Mesendoderm (in vitro differentiated cells): ENCODE measurements at regions not wholly inside any gene's neighbourhood (a gene's known extent, or its start where the extent isn't known, plus 50 kb on each side); places are given as distances from the start of the nearest gene placed in this dataset.

Experiments
- DNase-seq: peaks from one replicate; pipeline ENCODE4 v3.0.0; 2013
- H2AK5ac ChIP-seq: 2 replicates; pipeline ENCODE4 v1.6.1; 2013; ENCODE audit warnings: low read length, inconsistent platforms
- H2BK120ac ChIP-seq: 2 replicates; pipeline ENCODE4 v1.6.1; 2013; ENCODE audit warnings: low read depth, mild to moderate bottlenecking, low read length, moderate library complexity, mixed read lengths
- H2BK15ac ChIP-seq: replicated peaks from 2 replicates; pipeline ENCODE4 v1.6.1; 2013; ENCODE audit warnings: low read depth, mild to moderate bottlenecking, moderate library complexity
- H2BK5ac ChIP-seq: 2 replicates; pipeline ENCODE4 v1.6.1; 2013; ENCODE audit warnings: low read length, inconsistent platforms
- H3K18ac ChIP-seq: 2 replicates; pipeline ENCODE4 v1.6.1; 2013; ENCODE audit warnings: mild to moderate bottlenecking, low read length, mixed read lengths
- H3K23ac ChIP-seq: one replicate; pipeline ENCODE4 v1.6.1; 2013; ENCODE audit warnings: low read length
- H3K27ac ChIP-seq: 2 replicates; pipeline ENCODE4 v1.5.1; 2013; ENCODE audit warnings: low read depth, mild to moderate bottlenecking, inconsistent platforms, low read length, moderate library complexity
- H3K27me3 ChIP-seq: 2 replicates; pipeline ENCODE4 v1.6.1; 2013; ENCODE audit warnings: low read length, control low read depth, mild to moderate bottlenecking, inconsistent platforms; ENCODE audit not compliant: insufficient read depth, poor library complexity
- H3K36me3 ChIP-seq: 2 replicates; pipeline ENCODE4 v1.6.1; 2013; ENCODE audit warnings: low read length, inconsistent platforms; ENCODE audit not compliant: control insufficient read depth, insufficient read depth
- H3K4ac ChIP-seq: one replicate; pipeline ENCODE4 v1.6.1; 2013; ENCODE audit warnings: low read depth, mild to moderate bottlenecking, low read length, moderate library complexity
- H3K4me1 ChIP-seq: 2 replicates; pipeline ENCODE4 v1.6.1; 2013; ENCODE audit warnings: low read depth, low read length, inconsistent platforms; ENCODE audit not compliant: control insufficient read depth
- H3K4me2 ChIP-seq: 2 replicates; pipeline ENCODE4 v1.6.1; 2013; ENCODE audit warnings: low read length
- H3K4me3 ChIP-seq: 2 replicates; pipeline ENCODE4 v1.5.1; 2013; ENCODE audit warnings: mild to moderate bottlenecking, low read length
- H3K56ac ChIP-seq: one replicate; pipeline ENCODE4 v1.6.1; 2013; ENCODE audit warnings: low read length
- H3K79me1 ChIP-seq: 2 replicates; pipeline ENCODE4 v1.6.1; 2013; ENCODE audit warnings: low read length, inconsistent platforms
- H3K79me2 ChIP-seq: 2 replicates; pipeline ENCODE4 v1.6.1; 2013; ENCODE audit warnings: mild to moderate bottlenecking, low read length; ENCODE audit not compliant: control insufficient read depth, insufficient read depth
- H3K9ac ChIP-seq: 2 replicates; pipeline ENCODE4 v1.6.1; 2013; ENCODE audit warnings: low read length, inconsistent platforms
- H4K5ac ChIP-seq: one replicate; pipeline ENCODE4 v1.6.1; 2013; ENCODE audit warnings: low read length
- H4K8ac ChIP-seq: one replicate; pipeline ENCODE4 v1.6.1; 2013; ENCODE audit warnings: low read depth, mild to moderate bottlenecking, control low read depth, low read length, moderate library complexity
- WGBS: extraction: QIAGEN DNeasy Blood & Tissue Kit; methylation state at CpG from one replicate; pipeline ENCODE4 v1.1.7; 2013; ENCODE audit warnings: low lambda C conversion rate, missing lambda C conversion rate; ENCODE audit not compliant: insufficient coverage; ENCODE audit errors: extremely low coverage; 5-methylcytosine and 5-hydroxymethylcytosine counted together

DNA sequence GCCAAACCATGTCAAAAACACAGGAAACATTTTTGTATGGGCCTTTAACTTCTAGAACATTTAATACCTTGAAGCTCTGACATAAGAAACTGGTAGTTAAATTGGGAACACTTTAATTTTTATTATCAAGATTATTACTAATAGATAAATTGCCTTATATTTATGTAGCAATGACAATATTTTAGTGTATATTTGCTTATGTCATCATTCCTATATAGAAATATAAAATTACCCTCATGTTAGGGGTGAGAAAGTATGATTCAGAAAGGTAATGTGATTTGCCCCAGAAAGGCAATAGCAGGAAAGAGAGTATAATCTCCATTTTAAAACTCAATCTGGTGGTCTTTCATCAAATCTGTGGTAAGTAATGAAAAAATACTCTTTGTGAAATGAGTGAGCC is 147.4 kb downstream of the IL15 start:
- no peak overlapping the region for H4K8ac ChIP-seq
- no peaks in the 10 kb centered on the region for H3K27me3 ChIP-seq

DNA sequence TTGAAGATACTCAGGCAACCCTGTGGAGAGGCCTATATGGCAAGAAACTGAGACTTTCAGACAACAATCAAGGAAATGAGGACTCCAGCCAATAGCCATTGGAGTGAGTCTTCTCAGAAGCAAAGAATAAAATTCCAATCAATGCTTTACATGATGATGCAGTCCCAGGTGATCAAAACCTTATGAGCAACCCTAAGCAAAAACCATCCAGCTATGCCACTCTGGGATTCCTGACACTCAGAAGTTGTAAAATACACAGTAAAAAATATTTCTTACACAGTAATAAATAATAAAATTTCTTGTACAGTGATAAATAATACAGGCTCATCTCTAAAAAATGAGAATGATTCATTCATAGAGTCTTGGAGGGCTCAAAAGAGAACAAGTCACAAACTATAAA is 150.6 kb downstream of the IL15 start:
- Histone ChIP-seq H3K18ac (no peak overlapping the region), H3K36me3 (no peaks in the 10 kb centered on the region), H4K8ac (no peak overlapping the region), H3K79me1 (no peaks in the 10 kb centered on the region), H3K9ac (no peak overlapping the region), H3K4me1 (no peaks in the 10 kb centered on the region), H2AK5ac (no peak overlapping the region), H3K27me3 (no peaks in the 10 kb centered on the region), H3K23ac (no peak overlapping the region), H3K79me2 (no peaks in the 10 kb centered on the region), H3K4ac (no peak overlapping the region), H3K27ac (no peak overlapping the region), H2BK120ac (no peak overlapping the region), H3K4me2 (no peak overlapping the region), H3K4me3 (no peak overlapping the region), H2BK15ac (no peak overlapping the region), H2BK5ac (no peak overlapping the region), H3K56ac (no peak overlapping the region), H4K5ac (no peak overlapping the region)
- no peak for DNase-seq

More for the DNA sequence above, 147.4 kb downstream of the IL15 start:
- no peak overlapping the region for H3K4me3 ChIP-seq
- no peak overlapping the region for H3K23ac ChIP-seq
- no peak overlapping the region for H2BK120ac ChIP-seq
- H3K4ac ChIP-seq: no peak overlapping the region
- H3K56ac ChIP-seq: no peak overlapping the region
- no peaks in the 10 kb centered on the region for H3K79me2 ChIP-seq
- no peak overlapping the region for H3K18ac ChIP-seq
- H2BK15ac ChIP-seq: no peak overlapping the region
- DNase-seq: no peak
- no peak overlapping the region for H3K4me2 ChIP-seq
- no peaks in the 10 kb centered on the region for H3K36me3 ChIP-seq
- no peaks in the 10 kb centered on the region for H3K79me1 ChIP-seq
- no peak overlapping the region for H3K9ac ChIP-seq
- H4K5ac ChIP-seq: no peak overlapping the region
- H2BK5ac ChIP-seq: no peak overlapping the region
- H3K4me1 ChIP-seq: no peaks in the 10 kb centered on the region
- no peak overlapping the region for H3K27ac ChIP-seq
- H2AK5ac ChIP-seq: no peak overlapping the region

- H4K5ac ChIP-seq: no peak overlapping the region
- H3K23ac ChIP-seq: no peak overlapping the region
- no peaks in the 10 kb centered on the region for H3K79me1 ChIP-seq
- no peak overlapping the region for H3K27ac ChIP-seq
- no peak overlapping the region for H4K8ac ChIP-seq
- no peaks in the 10 kb centered on the region for H3K4me1 ChIP-seq
- no peak overlapping the region for H2BK5ac ChIP-seq
- no peaks in the 10 kb centered on the region for H3K79me2 ChIP-seq
- no peak overlapping the region for H3K56ac ChIP-seq
- no peak overlapping the region for H3K9ac ChIP-seq
- H2BK120ac ChIP-seq: no peak overlapping the region
- H3K36me3 ChIP-seq: no peaks in the 10 kb centered on the region
- H3K4me2 ChIP-seq: no peak overlapping the region
- no peaks in the 10 kb centered on the region for H3K27me3 ChIP-seq
- no peak overlapping the region for H3K18ac ChIP-seq
- H2AK5ac ChIP-seq: no peak overlapping the region
- H3K4ac ChIP-seq: no peak overlapping the region
- H3K4me3 ChIP-seq: no peak overlapping the region
- no peak overlapping the region for H2BK15ac ChIP-seq
- WGBS: no CpG with 5 or more reads among the region's 4 CpGs
- DNase-seq: no peak
Measured at GRCh38 chr4:141788169-141788915, 152.0 kb downstream of the IL15 start.

GRCh38 chr4:141789716-141790115 is 153.3 kb downstream of the IL15 start:
- H3K27me3 ChIP-seq: no peaks in the 10 kb centered on the region
- no peak overlapping the region for H4K8ac ChIP-seq
- no peak overlapping the region for H4K5ac ChIP-seq
- no peak overlapping the region for H3K27ac ChIP-seq
- H3K23ac ChIP-seq: no peak overlapping the region
- H3K4ac ChIP-seq: no peak overlapping the region
- DNase-seq: no peak
- H3K4me3 ChIP-seq: no peak overlapping the region
- H3K79me1 ChIP-seq: no peaks in the 10 kb centered on the region
- no peak overlapping the region for H3K56ac ChIP-seq
- no peak overlapping the region for H3K18ac ChIP-seq
- H3K4me1 ChIP-seq: no peaks in the 10 kb centered on the region
- H3K4me2 ChIP-seq: no peak overlapping the region
- H2BK120ac ChIP-seq: no peak overlapping the region
- no peak overlapping the region for H2AK5ac ChIP-seq
- no peak overlapping the region for H3K9ac ChIP-seq
- no peak overlapping the region for H2BK5ac ChIP-seq
- H2BK15ac ChIP-seq: no peak overlapping the region
- no CpG with 5 or more reads among the region's 4 CpGs for WGBS
- H3K79me2 ChIP-seq: no peaks in the 10 kb centered on the region
- H3K36me3 ChIP-seq: no peaks in the 10 kb centered on the region

- Histone ChIP-seq H3K4me2 (no peak overlapping the region), H3K4me3 (no peak overlapping the region), H3K18ac (no peak overlapping the region), H3K27me3 (no peaks in the 10 kb centered on the region), H4K5ac (no peak overlapping the region), H3K79me2 (no peaks in the 10 kb centered on the region), H3K4me1 (no peaks in the 10 kb centered on the region), H2BK5ac (no peak overlapping the region), H3K36me3 (no peaks in the 10 kb centered on the region), H3K9ac (no peak overlapping the region), H3K23ac (no peak overlapping the region), H4K8ac (no peak overlapping the region), H2BK120ac (no peak overlapping the region), H3K79me1 (no peaks in the 10 kb centered on the region), H3K27ac (no peak overlapping the region), H3K56ac (no peak overlapping the region), H2AK5ac (no peak overlapping the region), H3K4ac (no peak overlapping the region), H2BK15ac (no peak overlapping the region)
- WGBS: no CpG with 5 or more reads among the region's 2 CpGs
- DNase-seq: no peak
Measured at GRCh38 chr4:141792164-141792563, 155.8 kb downstream of the IL15 start.

- Histone ChIP-seq H3K27me3 (no peaks in the 10 kb centered on the region), H3K4ac (no peak overlapping the region), H2BK5ac (no peak overlapping the region), H3K18ac (no peak overlapping the region), H2BK15ac (no peak overlapping the region), H4K8ac (no peak overlapping the region), H3K4me2 (no peak overlapping the region), H3K4me3 (no peak overlapping the region), H3K56ac (no peak overlapping the region), H3K9ac (no peak overlapping the region), H2BK120ac (no peak overlapping the region), H3K36me3 (no peaks in the 10 kb centered on the region), H2AK5ac (no peak overlapping the region), H4K5ac (no peak overlapping the region), H3K79me2 (no peaks in the 10 kb centered on the region), H3K79me1 (no peaks in the 10 kb centered on the region), H3K23ac (no peak overlapping the region), H3K27ac (no peak overlapping the region), H3K4me1 (no peaks in the 10 kb centered on the region)
- WGBS: no CpG with 5 or more reads among the region's 2 CpGs
- DNase-seq: no peak
Measured at GRCh38 chr4:141797966-141798365, 161.6 kb downstream of the IL15 start.
